ENCODE measurements at regions not wholly inside any gene's neighbourhood (a gene's known extent, or its start where the extent isn't known, plus 50 kb on each side); places are given as distances from the start of the nearest gene placed in this dataset.

- no peak overlapping the region for H3K27ac ChIP-seq (ENCODE audit: insufficient read depth in 1 of 2, low read depth in 1 of 2, low read length in 2 of 2, poor library complexity in 1 of 2, severe bottlenecking in 2 of 2)
- H3K27me3 ChIP-seq (replicated peaks in 2 of 5; ENCODE audit: control insufficient read depth in 4 of 5, insufficient read depth in 5 of 5, low read length in 4 of 5) = peaks cover 4 to 78% (median 46%) of the 10 kb centered on the region in 5 experiments
- ChIA-PET POLR2A (no interaction called here), CTCF (no interaction called here)
- 96% methylated on average over 3 of the region's 3 CpGs for WGBS (ENCODE audit: insufficient coverage)
- peaks cover 3 to 16% (median 13%) of the 10 kb centered on the region in 4 experiments for H3K4me1 ChIP-seq (ENCODE audit: control extremely low read depth in 1 of 4, control insufficient read depth in 4 of 4, insufficient read depth in 4 of 4, low read length in 3 of 4)
- no peak overlapping the region for H3K4me3 ChIP-seq (ENCODE audit: control insufficient read depth in 1 of 7, extremely low read depth in 1 of 7, insufficient read depth in 4 of 7, low read depth in 2 of 7, low read length in 6 of 7)
- no peaks in the 10 kb centered on the region for H3K36me3 ChIP-seq (ENCODE audit: control insufficient read depth in 4 of 4, insufficient read depth in 4 of 4, low read length in 3 of 4)
- H3K9me3 ChIP-seq (ENCODE audit: control extremely low read depth in 1 of 5, control insufficient read depth in 4 of 5, insufficient read depth in 2 of 5, low read depth in 1 of 5, low read length in 4 of 5) = no peaks in the 10 kb centered on the region
- DNase-seq = no peak
These were observed 58.2 kb upstream of the BET1 start for GRCh38 chr7:94062372-94062771.

- no peaks in the 10 kb centered on the region for H3K9me3 ChIP-seq (ENCODE audit: control extremely low read depth in 1 of 5, control insufficient read depth in 4 of 5, insufficient read depth in 2 of 5, low read depth in 1 of 5, low read length in 4 of 5)
- H3K4me3 ChIP-seq (ENCODE audit: control insufficient read depth in 1 of 7, extremely low read depth in 1 of 7, insufficient read depth in 4 of 7, low read depth in 2 of 7, low read length in 6 of 7) = no peak overlapping the region
- ChIA-PET POLR2A (no interaction called here), CTCF (interaction anchor here (1.2 to 1.4 kb wide), 4 partner anchors 18 to 162 kb away, joined by 3 to 12 read pairs (median 4); partner anchors contain the start of gene GNG11)
- no peak overlapping the region for H3K27ac ChIP-seq (ENCODE audit: insufficient read depth in 1 of 2, low read depth in 1 of 2, low read length in 2 of 2, poor library complexity in 1 of 2, severe bottlenecking in 2 of 2)
- no peaks in the 10 kb centered on the region for H3K36me3 ChIP-seq (ENCODE audit: control insufficient read depth in 4 of 4, insufficient read depth in 4 of 4, low read length in 3 of 4)
- 0% methylated on average over 3 of the region's 4 CpGs for WGBS (ENCODE audit: insufficient coverage)
- peaks cover 4 to 81% (median 52%) of the 10 kb centered on the region in 5 experiments for H3K27me3 ChIP-seq (replicated peaks in 2 of 5; ENCODE audit: control insufficient read depth in 4 of 5, insufficient read depth in 5 of 5, low read length in 4 of 5)
- DNase-seq = peak; percentile 50 to 75 (median 59)
- peaks cover 3 to 16% (median 13%) of the 10 kb centered on the region in 4 experiments for H3K4me1 ChIP-seq (ENCODE audit: control extremely low read depth in 1 of 4, control insufficient read depth in 4 of 4, insufficient read depth in 4 of 4, low read length in 3 of 4)
These were observed 60.5 kb upstream of the BET1 start for GRCh38 chr7:94064541-94065191.

- WGBS (ENCODE audit: insufficient coverage) = no CpG with 5 or more reads among the region's 1 CpG
- POLR2A ChIA-PET = no interaction called here
- H3K4me1 ChIP-seq (ENCODE audit: control extremely low read depth in 1 of 4, control insufficient read depth in 4 of 4, insufficient read depth in 4 of 4, low read length in 3 of 4) = peaks cover 3 to 15% (median 9%) of the 10 kb centered on the region in 4 experiments
- peaks cover 7 to 79% (median 45%) of the 10 kb centered on the region in 5 experiments for H3K27me3 ChIP-seq (replicated peaks in 2 of 5; ENCODE audit: control insufficient read depth in 4 of 5, insufficient read depth in 5 of 5, low read length in 4 of 5)
- DNase-seq = no peak
- CTCF ChIA-PET = interaction anchor here (1.0 to 2.3 kb wide), 6 partner anchors 11 to 164 kb away, joined by 3 to 7 read pairs (median 4); partner anchors contain the start of gene GNGT1
- H3K27ac ChIP-seq (ENCODE audit: insufficient read depth in 1 of 2, low read depth in 1 of 2, low read length in 2 of 2, poor library complexity in 1 of 2, severe bottlenecking in 2 of 2) = no peak overlapping the region
- H3K9me3 ChIP-seq (ENCODE audit: control extremely low read depth in 1 of 5, control insufficient read depth in 4 of 5, insufficient read depth in 2 of 5, low read depth in 1 of 5, low read length in 4 of 5) = no peaks in the 10 kb centered on the region
- H3K4me3 ChIP-seq (ENCODE audit: control insufficient read depth in 1 of 7, extremely low read depth in 1 of 7, insufficient read depth in 4 of 7, low read depth in 2 of 7, low read length in 6 of 7) = no peak overlapping the region
- H3K36me3 ChIP-seq (ENCODE audit: control insufficient read depth in 4 of 4, insufficient read depth in 4 of 4, low read length in 3 of 4) = no peaks in the 10 kb centered on the region
These were observed 62.9 kb upstream of the BET1 start for GRCh38 chr7:94067047-94067446.

GRCh38 chr7:94067506-94067905, 63.4 kb upstream of the BET1 start:
- CTCF ChIA-PET = interaction anchor here (1.0 to 2.3 kb wide), 4 partner anchors 10 to 165 kb away, joined by 3 to 7 read pairs (median 6); no protein-coding TSS in a partner anchor
- no peaks in the 10 kb centered on the region for H3K36me3 ChIP-seq (ENCODE audit: control insufficient read depth in 4 of 4, insufficient read depth in 4 of 4, low read length in 3 of 4)
- 100% methylated on average over 1 of the region's 3 CpGs for WGBS (ENCODE audit: insufficient coverage)
- H3K9me3 ChIP-seq (ENCODE audit: control extremely low read depth in 1 of 5, control insufficient read depth in 4 of 5, insufficient read depth in 2 of 5, low read depth in 1 of 5, low read length in 4 of 5) = no peaks in the 10 kb centered on the region
- peaks cover 7 to 79% (median 43%) of the 10 kb centered on the region in 5 experiments for H3K27me3 ChIP-seq (replicated peaks in 2 of 5; ENCODE audit: control insufficient read depth in 4 of 5, insufficient read depth in 5 of 5, low read length in 4 of 5)
- H3K4me1 ChIP-seq (ENCODE audit: control extremely low read depth in 1 of 4, control insufficient read depth in 4 of 4, insufficient read depth in 4 of 4, low read length in 3 of 4) = peaks cover 3 to 15% (median 9%) of the 10 kb centered on the region in 4 experiments
- POLR2A ChIA-PET = no interaction called here
- no peak overlapping the region for H3K4me3 ChIP-seq (ENCODE audit: control insufficient read depth in 1 of 7, extremely low read depth in 1 of 7, insufficient read depth in 4 of 7, low read depth in 2 of 7, low read length in 6 of 7)
- H3K27ac ChIP-seq (ENCODE audit: insufficient read depth in 1 of 2, low read depth in 1 of 2, low read length in 2 of 2, poor library complexity in 1 of 2, severe bottlenecking in 2 of 2) = no peak overlapping the region
- DNase-seq = no peak

- Histone ChIP-seq H3K27me3 (replicated peaks in 2 of 5; ENCODE audit: control insufficient read depth in 4 of 5, insufficient read depth in 5 of 5, low read length in 4 of 5) (peaks cover 7 to 79% (median 42%) of the 10 kb centered on the region in 5 experiments), H3K4me3 (ENCODE audit: control insufficient read depth in 1 of 7, extremely low read depth in 1 of 7, insufficient read depth in 4 of 7, low read depth in 2 of 7, low read length in 6 of 7) (no peak overlapping the region), H3K27ac (ENCODE audit: insufficient read depth in 1 of 2, low read depth in 1 of 2, low read length in 2 of 2, poor library complexity in 1 of 2, severe bottlenecking in 2 of 2) (no peak overlapping the region), H3K4me1 (ENCODE audit: control extremely low read depth in 1 of 4, control insufficient read depth in 4 of 4, insufficient read depth in 4 of 4, low read length in 3 of 4) (peaks cover 2 to 12% (median 8%) of the 10 kb centered on the region in 4 experiments), H3K36me3 (ENCODE audit: control insufficient read depth in 4 of 4, insufficient read depth in 4 of 4, low read length in 3 of 4) (no peaks in the 10 kb centered on the region), H3K9me3 (ENCODE audit: control extremely low read depth in 1 of 5, control insufficient read depth in 4 of 5, insufficient read depth in 2 of 5, low read depth in 1 of 5, low read length in 4 of 5) (no peaks in the 10 kb centered on the region)
- ChIA-PET POLR2A (no interaction called here), CTCF (interaction anchor here (1.0 to 1.5 kb wide), 3 partner anchors 9 to 169 kb away, joined by 3 read pairs; no protein-coding TSS in a partner anchor)
- WGBS (ENCODE audit: insufficient coverage) = 83% methylated on average over 6 of the region's 7 CpGs
- no peak for DNase-seq
These were observed 65.1 kb upstream of the BET1 start for GRCh38 chr7:94069162-94069739.

GRCh38 chr7:94080551-94080950, 76.4 kb upstream of the BET1 start:
- H3K9me3 ChIP-seq (ENCODE audit: control extremely low read depth in 1 of 5, control insufficient read depth in 4 of 5, insufficient read depth in 2 of 5, low read depth in 1 of 5, low read length in 4 of 5) = no peaks in the 10 kb centered on the region
- H3K27ac ChIP-seq (ENCODE audit: insufficient read depth in 1 of 2, low read depth in 1 of 2, low read length in 2 of 2, poor library complexity in 1 of 2, severe bottlenecking in 2 of 2) = no peak overlapping the region
- DNase-seq = no peak
- H3K4me3 ChIP-seq (ENCODE audit: control insufficient read depth in 1 of 7, extremely low read depth in 1 of 7, insufficient read depth in 4 of 7, low read depth in 2 of 7, low read length in 6 of 7) = no peak overlapping the region
- CTCF ChIA-PET = no interaction called here
- no peaks in the 10 kb centered on the region for H3K4me1 ChIP-seq (ENCODE audit: control extremely low read depth in 1 of 4, control insufficient read depth in 4 of 4, insufficient read depth in 4 of 4, low read length in 3 of 4)
- POLR2A ChIA-PET = no interaction called here
- no peaks in the 10 kb centered on the region for H3K36me3 ChIP-seq (ENCODE audit: control insufficient read depth in 4 of 4, insufficient read depth in 4 of 4, low read length in 3 of 4)
- whole genome bisulfite sequencing (ENCODE audit: insufficient coverage) = 91% methylated on average over 5 of the region's 5 CpGs
- peaks cover 0 to 90% (median 47%) of the 10 kb centered on the region in 5 experiments for H3K27me3 ChIP-seq (replicated peaks in 2 of 5; ENCODE audit: control insufficient read depth in 4 of 5, insufficient read depth in 5 of 5, low read length in 4 of 5)

GRCh38 chr7:94082126-94082525, 78.0 kb upstream of the BET1 start:
- Histone ChIP-seq H3K4me1 (ENCODE audit: control extremely low read depth in 1 of 4, control insufficient read depth in 4 of 4, insufficient read depth in 4 of 4, low read length in 3 of 4) (no peaks in the 10 kb centered on the region), H3K36me3 (ENCODE audit: control insufficient read depth in 4 of 4, insufficient read depth in 4 of 4, low read length in 3 of 4) (no peaks in the 10 kb centered on the region), H3K4me3 (ENCODE audit: control insufficient read depth in 1 of 7, extremely low read depth in 1 of 7, insufficient read depth in 4 of 7, low read depth in 2 of 7, low read length in 6 of 7) (no peak overlapping the region), H3K27ac (ENCODE audit: insufficient read depth in 1 of 2, low read depth in 1 of 2, low read length in 2 of 2, poor library complexity in 1 of 2, severe bottlenecking in 2 of 2) (no peak overlapping the region), H3K9me3 (ENCODE audit: control extremely low read depth in 1 of 5, control insufficient read depth in 4 of 5, insufficient read depth in 2 of 5, low read depth in 1 of 5, low read length in 4 of 5) (no peaks in the 10 kb centered on the region), H3K27me3 (replicated peaks in 2 of 5; ENCODE audit: control insufficient read depth in 4 of 5, insufficient read depth in 5 of 5, low read length in 4 of 5) (peaks cover 0 to 91% (median 43%) of the 10 kb centered on the region in 5 experiments)
- no peak for DNase-seq
- CTCF ChIA-PET = interaction anchor here (1.2 kb wide), 1 partner anchor 18 kb away, joined by 3 read pairs; no protein-coding TSS in a partner anchor
- POLR2A ChIA-PET = no interaction called here

Measured in common myeloid progenitor, CD34-positive (primary cell).